ENCODE measurements at regions not wholly inside any gene's neighbourhood (a gene's known extent, or its start where the extent isn't known, plus 50 kb on each side); places are given as distances from the start of the nearest gene placed in this dataset.
"Not testable (repeated sequence)": the region's sequence is repeated elsewhere in the genome, so short reads cannot be mapped to it uniquely, and the experiment has no call there.

GRCh38 chr18:45322343-45322742 lies 292.9 kb upstream of the SLC14A2 start:
- DNase-seq, result no peak

GRCh38 chr18:45324101-45324494 lies 291.2 kb upstream of the SLC14A2 start:
- no peak for DNase-seq

GRCh38 chr18:45324495-45325113 lies 290.7 kb upstream of the SLC14A2 start:
- no peak for DNase-seq

GRCh38 chr18:45325778-45326177 lies 289.5 kb upstream of the SLC14A2 start:
- DNase-seq, result no peak

- DNase-seq, result no peak
Measured at GRCh38 chr18:45326505-45326904, 288.8 kb upstream of the SLC14A2 start.

GRCh38 chr18:45328296-45328695 lies 287.0 kb upstream of the SLC14A2 start:
- DNase-seq, result no peak

- DNase-seq, result no peak
Measured at GRCh38 chr18:45328811-45329210, 286.5 kb upstream of the SLC14A2 start.

GRCh38 chr18:45329316-45329715 lies 286.0 kb upstream of the SLC14A2 start:
- no peak for DNase-seq

GRCh38 chr18:45330170-45330594 lies 285.1 kb upstream of the SLC14A2 start:
- DNase-seq, result no peak

GRCh38 chr18:45332871-45333270 lies 282.4 kb upstream of the SLC14A2 start:
- no peak for DNase-seq

- DNase-seq, result peak; percentile 91
Measured at GRCh38 chr18:45334191-45334590, 281.1 kb upstream of the SLC14A2 start.

- DNase-seq, result no peak
Measured at GRCh38 chr18:45335282-45336043, 279.8 kb upstream of the SLC14A2 start.

GRCh38 chr18:45336448-45336847 lies 278.8 kb upstream of the SLC14A2 start:
- DNase-seq, result no peak

GRCh38 chr18:45337477-45337876 lies 277.8 kb upstream of the SLC14A2 start:
- DNase-seq, result no peak

GRCh38 chr18:45339810-45340550 lies 275.3 kb upstream of the SLC14A2 start:
- DNase-seq, result no peak

GRCh38 chr18:45340884-45341283 lies 274.4 kb upstream of the SLC14A2 start:
- no peak for DNase-seq

- no peak for DNase-seq
Measured at GRCh38 chr18:45341454-45341853, 273.8 kb upstream of the SLC14A2 start.

- no peak for DNase-seq
Measured at GRCh38 chr18:45342166-45342565, 273.1 kb upstream of the SLC14A2 start.

- DNase-seq, result no peak
Measured at GRCh38 chr18:45342653-45343052, 272.6 kb upstream of the SLC14A2 start.

- DNase-seq, result no peak
Measured at GRCh38 chr18:45343365-45343764, 271.9 kb upstream of the SLC14A2 start.

- not testable (repeated sequence) for DNase-seq
Measured at GRCh38 chr18:45344680-45345079, 270.6 kb upstream of the SLC14A2 start.

- no peak for DNase-seq
Measured at GRCh38 chr18:45349019-45349418, 266.3 kb upstream of the SLC14A2 start.

GRCh38 chr18:45349467-45349866 lies 265.8 kb upstream of the SLC14A2 start:
- DNase-seq, result no peak

Measured in inflammatory macrophage treated with lipopolysaccharide for 4 hours (primary cell).